ENCODE measurements at regions not wholly inside any gene's neighbourhood (a gene's known extent, or its start where the extent isn't known, plus 50 kb on each side); places are given as distances from the start of the nearest gene placed in this dataset.

GRCh38 chr1:81499487-81499886 lies 301.2 kb upstream of the ADGRL2 start:
- H3K4me3 ChIP-seq (ENCODE audit: insufficient read length, low read depth) = no peak overlapping the region
- no peak overlapping the region for H3K9ac ChIP-seq (ENCODE audit: insufficient read length, low read depth)
- peaks cover 2% of the 10 kb centered on the region; the same call in 1 of the 2 replicates for H3K9me3 ChIP-seq (ENCODE audit: insufficient read depth, low read length)
- no peak for TF ChIP-seq SUZ12 (IDR thresholded peaks at IDR 0.05; ENCODE audit: extremely low read depth, insufficient read depth, insufficient read length)
- no peak for TF ChIP-seq ZNF274 (IDR thresholded peaks at IDR 0.05; ENCODE audit: low read depth, low read length)
- no peak for TF ChIP-seq YY1 (IDR thresholded peaks at IDR 0.05; ENCODE audit: insufficient read depth, insufficient read length)
- no peaks in the 10 kb centered on the region for H3K36me3 ChIP-seq (ENCODE audit: insufficient read depth, insufficient read length, low read length)
- no peaks in the 10 kb centered on the region for H3K27me3 ChIP-seq (ENCODE audit: insufficient read depth, insufficient read length)
- H3K4me1 ChIP-seq (ENCODE audit: insufficient read depth, insufficient read length) = no peaks in the 10 kb centered on the region
- DNase-seq (ENCODE audit: low read depth, low spot score) = no peak

GRCh38 chr1:81498471-81499462 lies 302.0 kb upstream of the ADGRL2 start:
- Histone ChIP-seq H3K36me3 (ENCODE audit: insufficient read depth, insufficient read length, low read length) (no peaks in the 10 kb centered on the region), H3K9me3 (ENCODE audit: insufficient read depth, low read length) (no peaks in the 10 kb centered on the region), H3K4me3 (ENCODE audit: insufficient read length, low read depth) (no peak overlapping the region), H3K4me1 (ENCODE audit: insufficient read depth, insufficient read length) (no peaks in the 10 kb centered on the region), H3K27me3 (ENCODE audit: insufficient read depth, insufficient read length) (no peaks in the 10 kb centered on the region), H3K9ac (ENCODE audit: insufficient read length, low read depth) (no peak overlapping the region)
- no peak for TF ChIP-seq YY1 (IDR thresholded peaks at IDR 0.05; ENCODE audit: insufficient read depth, insufficient read length)
- no peak for TF ChIP-seq ZNF274 (IDR thresholded peaks at IDR 0.05; ENCODE audit: low read depth, low read length)
- TF ChIP-seq SUZ12 (IDR thresholded peaks at IDR 0.05; ENCODE audit: extremely low read depth, insufficient read depth, insufficient read length) = no peak
- no peak for DNase-seq (ENCODE audit: low read depth, low spot score)

DNA sequence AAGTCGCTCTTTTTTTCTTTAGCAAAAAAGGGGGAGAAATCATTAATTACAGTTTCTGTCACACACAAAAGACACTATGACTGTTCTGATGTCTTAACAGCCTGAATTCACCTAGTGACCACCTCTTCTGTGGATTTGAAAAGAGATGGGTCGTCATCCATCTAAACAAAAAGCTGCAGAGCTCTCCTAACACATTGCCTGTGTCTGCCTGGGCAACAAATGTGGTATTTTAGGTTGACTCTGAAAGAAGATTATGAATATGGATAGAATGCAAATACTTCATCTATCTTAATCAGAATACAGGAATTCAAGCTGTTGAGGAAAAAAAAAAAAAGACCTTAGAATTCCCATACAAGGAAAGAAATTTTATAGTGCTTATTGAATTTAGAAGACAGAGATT lies 304.4 kb upstream of the ADGRL2 start:
- Histone ChIP-seq H3K9ac (ENCODE audit: insufficient read length, low read depth) (no peak overlapping the region), H3K4me1 (ENCODE audit: insufficient read depth, insufficient read length) (no peaks in the 10 kb centered on the region), H3K4me3 (ENCODE audit: insufficient read length, low read depth) (no peak overlapping the region), H3K9me3 (ENCODE audit: insufficient read depth, low read length) (no peaks in the 10 kb centered on the region), H3K36me3 (ENCODE audit: insufficient read depth, insufficient read length, low read length) (no peaks in the 10 kb centered on the region), H3K27me3 (ENCODE audit: insufficient read depth, insufficient read length) (no peaks in the 10 kb centered on the region)
- TF ChIP-seq YY1 (IDR thresholded peaks at IDR 0.05; ENCODE audit: insufficient read depth, insufficient read length) (no peak), ZNF274 (IDR thresholded peaks at IDR 0.05; ENCODE audit: low read depth, low read length) (no peak), SUZ12 (IDR thresholded peaks at IDR 0.05; ENCODE audit: extremely low read depth, insufficient read depth, insufficient read length) (no peak)
- DNase-seq (ENCODE audit: low read depth, low spot score) = no peak

GRCh38 chr1:81493102-81493869 lies 307.4 kb upstream of the ADGRL2 start:
- no peak overlapping the region for H3K9ac ChIP-seq (ENCODE audit: insufficient read length, low read depth)
- peaks cover 6% of the 10 kb centered on the region; the same call in 1 of the 2 replicates for H3K9me3 ChIP-seq (ENCODE audit: insufficient read depth, low read length)
- no peaks in the 10 kb centered on the region for H3K36me3 ChIP-seq (ENCODE audit: insufficient read depth, insufficient read length, low read length)
- TF ChIP-seq ZNF274 (IDR thresholded peaks at IDR 0.05; ENCODE audit: low read depth, low read length) (no peak), SUZ12 (IDR thresholded peaks at IDR 0.05; ENCODE audit: extremely low read depth, insufficient read depth, insufficient read length) (no peak), YY1 (IDR thresholded peaks at IDR 0.05; ENCODE audit: insufficient read depth, insufficient read length) (no peak)
- H3K4me3 ChIP-seq (ENCODE audit: insufficient read length, low read depth) = no peak overlapping the region
- H3K4me1 ChIP-seq (ENCODE audit: insufficient read depth, insufficient read length) = no peaks in the 10 kb centered on the region
- no peak for DNase-seq (ENCODE audit: low read depth, low spot score)
- H3K27me3 ChIP-seq (ENCODE audit: insufficient read depth, insufficient read length) = no peaks in the 10 kb centered on the region

- no peak overlapping the region for H3K9ac ChIP-seq (ENCODE audit: insufficient read length, low read depth)
- H3K9me3 ChIP-seq (ENCODE audit: insufficient read depth, low read length) = peaks cover 6% of the 10 kb centered on the region; the same call in 1 of the 2 replicates
- no peaks in the 10 kb centered on the region for H3K4me1 ChIP-seq (ENCODE audit: insufficient read depth, insufficient read length)
- H3K36me3 ChIP-seq (ENCODE audit: insufficient read depth, insufficient read length, low read length) = no peaks in the 10 kb centered on the region
- H3K4me3 ChIP-seq (ENCODE audit: insufficient read length, low read depth) = no peak overlapping the region
- no peak for DNase-seq (ENCODE audit: low read depth, low spot score)
- no peaks in the 10 kb centered on the region for H3K27me3 ChIP-seq (ENCODE audit: insufficient read depth, insufficient read length)
- TF ChIP-seq ZNF274 (IDR thresholded peaks at IDR 0.05; ENCODE audit: low read depth, low read length) (no peak), SUZ12 (IDR thresholded peaks at IDR 0.05; ENCODE audit: extremely low read depth, insufficient read depth, insufficient read length) (no peak), YY1 (IDR thresholded peaks at IDR 0.05; ENCODE audit: insufficient read depth, insufficient read length) (no peak)
Observed at GRCh38 chr1:81492628-81493027, 308.1 kb upstream of the ADGRL2 start.

GRCh38 chr1:81490614-81491013 lies 310.1 kb upstream of the ADGRL2 start:
- DNase-seq (ENCODE audit: low read depth, low spot score) = no peak
- H3K36me3 ChIP-seq (ENCODE audit: insufficient read depth, insufficient read length, low read length) = no peaks in the 10 kb centered on the region
- H3K4me1 ChIP-seq (ENCODE audit: insufficient read depth, insufficient read length) = no peaks in the 10 kb centered on the region
- H3K4me3 ChIP-seq (ENCODE audit: insufficient read length, low read depth) = no peak overlapping the region
- TF ChIP-seq ZNF274 (IDR thresholded peaks at IDR 0.05; ENCODE audit: low read depth, low read length) (no peak), YY1 (IDR thresholded peaks at IDR 0.05; ENCODE audit: insufficient read depth, insufficient read length) (no peak), SUZ12 (IDR thresholded peaks at IDR 0.05; ENCODE audit: extremely low read depth, insufficient read depth, insufficient read length) (no peak)
- peaks cover 6% of the 10 kb centered on the region; the same call in 1 of the 2 replicates for H3K9me3 ChIP-seq (ENCODE audit: insufficient read depth, low read length)
- H3K27me3 ChIP-seq (ENCODE audit: insufficient read depth, insufficient read length) = no peaks in the 10 kb centered on the region
- no peak overlapping the region for H3K9ac ChIP-seq (ENCODE audit: insufficient read length, low read depth)
